Ishikawa (cell line): ENCODE measurements at regions not wholly inside any gene's neighbourhood (a gene's known extent, or its start where the extent isn't known, plus 50 kb on each side); places are given as distances from the start of the nearest gene placed in this dataset.

ENCODE experiments used
- CEBPB ChIP-seq: IDR thresholded peaks from 2 replicates; pipeline ENCODE4 v1.6.1; 2012
- CREB1 ChIP-seq: IDR thresholded peaks from 2 replicates; pipeline ENCODE4 v1.6.1; 2012; ENCODE audit warnings: low read depth
- EGR1 ChIP-seq: IDR thresholded peaks from 2 replicates; pipeline ENCODE4 v1.6.1; 2012
- EP300 ChIP-seq: IDR thresholded peaks from 2 replicates; pipeline ENCODE4 v1.6.1; 2012; ENCODE audit warnings: borderline replicate concordance
- MAX ChIP-seq: IDR thresholded peaks from 2 replicates; pipeline ENCODE4 v1.6.1; 2012
- NFIC ChIP-seq: IDR thresholded peaks from 2 replicates; pipeline ENCODE4 v1.6.1; 2012
- RAD21 ChIP-seq: IDR thresholded peaks from 2 replicates; pipeline ENCODE4 v1.6.1; 2012; ENCODE audit warnings: low read depth
- REST ChIP-seq: IDR thresholded peaks from 2 replicates; pipeline ENCODE4 v1.6.1; 2012; ENCODE audit warnings: low read depth, mild to moderate bottlenecking
- TAF1 ChIP-seq: IDR thresholded peaks from 2 replicates; pipeline ENCODE4 v1.6.1; 2012; ENCODE audit warnings: low read depth, mild to moderate bottlenecking
- TCF12 ChIP-seq: IDR thresholded peaks from 2 replicates; pipeline ENCODE4 v1.6.1; 2012; ENCODE audit warnings: low read depth
- USF1 ChIP-seq: IDR thresholded peaks from 2 replicates; pipeline ENCODE4 v1.6.1; 2012
- YY1 ChIP-seq: IDR thresholded peaks from 2 replicates; pipeline ENCODE4 v1.6.1; 2012; ENCODE audit warnings: low read depth
- ZBTB7A ChIP-seq: IDR thresholded peaks from 2 replicates; pipeline ENCODE4 v1.6.1; 2012; ENCODE audit warnings: low read depth

GRCh38 chr9:118643118-118643517 is 726.1 kb downstream of the BRINP1 start:
- TF ChIP-seq RAD21 (0 out of 2 replicates have a peak, but pooled peaks have one; percentile 1), ZBTB7A (no peak), YY1 (no peak), REST (no peak), TAF1 (no peak), EP300 (no peak), CREB1 (no peak), EGR1 (no peak), MAX (peak; percentile 25; the same call in 1 of the 2 replicates), NFIC (peak; percentile 40), CEBPB (no peak), USF1 (peak; percentile 66), TCF12 (peak; percentile 83)
